Liver (tissue), 8 donors: ENCODE measurements at regions not wholly inside any gene's neighbourhood (a gene's known extent, or its start where the extent isn't known, plus 50 kb on each side); places are given as distances from the start of the nearest gene placed in this dataset.
A peak's percentile ranks its signal among the peaks of the same experiment; 100 is the strongest.

Source experiments
- DNase-seq: peaks from one replicate; pipeline ENCODE4 v3.0.0-alpha.2; 2017; ENCODE audit warnings: low spot score
- H3K27ac ChIP-seq, 2 donors: one replicate each; pipeline ENCODE4 v1.7.0; 2013; ENCODE audit warnings: inconsistent platforms in 2 of 2, low read length in 2 of 2, control low read depth in 1 of 2, low read depth in 1 of 2, mild to moderate bottlenecking in 1 of 2
- H3K27me3 ChIP-seq, 4 donors: one replicate each; pipeline versions ENCODE4 v1.6.1 to v1.7.0; 2013; ENCODE audit warnings: low read length in 3 of 4, inconsistent platforms in 1 of 4, mild to moderate bottlenecking in 1 of 4, moderate library complexity in 1 of 4; ENCODE audit not compliant: control insufficient read depth in 4 of 4, insufficient read depth in 4 of 4
- H3K36me3 ChIP-seq, 4 donors: one replicate each; pipeline versions ENCODE4 v1.6.1 to v1.7.0; 2013; ENCODE audit warnings: low read length in 3 of 4, mild to moderate bottlenecking in 3 of 4, low read depth in 1 of 4, moderate library complexity in 1 of 4; ENCODE audit not compliant: control insufficient read depth in 4 of 4, insufficient read depth in 3 of 4
- H3K4me1 ChIP-seq, 4 donors: one replicate each; pipeline versions ENCODE4 v1.6.1 to v1.7.0; 2013; ENCODE audit warnings: low read length in 3 of 4, mild to moderate bottlenecking in 3 of 4, moderate library complexity in 1 of 4; ENCODE audit not compliant: control insufficient read depth in 4 of 4, insufficient read depth in 4 of 4
- H3K4me3 ChIP-seq, 3 donors: one replicate each; pipeline versions ENCODE4 v1.6.1 to v1.7.0; 2013; ENCODE audit warnings: low read length in 3 of 3, control low read depth in 1 of 3, low read depth in 1 of 3, mild to moderate bottlenecking in 1 of 3
- H3K9ac ChIP-seq, 2 donors: one replicate each; pipeline ENCODE4 v1.7.0; 2013; ENCODE audit warnings: low read length in 2 of 2, mild to moderate bottlenecking in 2 of 2, moderate library complexity in 2 of 2, control low read depth in 1 of 2, low read depth in 1 of 2
- H3K9me3 ChIP-seq, 4 donors: one replicate each; pipeline versions ENCODE4 v1.6.1 to v1.7.0; 2013; ENCODE audit warnings: low read length in 3 of 4; ENCODE audit not compliant: control insufficient read depth in 4 of 4
- ATF3 ChIP-seq: IDR thresholded peaks from 2 replicates; pipeline ENCODE4 v1.6.1; 2016; ENCODE audit warnings: antibody characterized with exemption
- CTCF ChIP-seq: fragments of 150-350 bp; IDR thresholded peaks from 2 replicates; pipeline ENCODE4 v1.5.1; 2017; ENCODE audit warnings: improper control_type of control experiment, low read depth, low read length; ENCODE audit not compliant: missing input control
- EGR1 ChIP-seq, 2 donors: IDR thresholded peaks; 2 replicates each; pipeline ENCODE4 v1.6.1; 2016 to 2018; ENCODE audit warnings: antibody characterized with exemption in 2 of 2, low read depth in 2 of 2
- FOXA1 ChIP-seq: IDR thresholded peaks from 2 replicates; pipeline ENCODE4 v1.6.1; 2016; ENCODE audit warnings: antibody characterized with exemption
- FOXA2 ChIP-seq: IDR thresholded peaks from 2 replicates; pipeline ENCODE4 v1.6.1; 2016; ENCODE audit warnings: antibody characterized with exemption
- GABPA ChIP-seq, 2 donors: IDR thresholded peaks in 1 of 2; conservative IDR thresholded peaks in 1 of 2; 2 replicates each; pipeline ENCODE4 v1.6.1; 2016; ENCODE audit warnings: antibody characterized with exemption in 2 of 2, mild to moderate bottlenecking in 1 of 2, moderate library complexity in 1 of 2
- HNF4A ChIP-seq, 2 donors: conservative IDR thresholded peaks; 2 replicates each; pipeline ENCODE4 v1.6.1; 2016; ENCODE audit warnings: antibody characterized with exemption in 2 of 2, mild to moderate bottlenecking in 2 of 2
- HNF4G ChIP-seq: IDR thresholded peaks from 2 replicates; pipeline ENCODE4 v1.6.1; 2016; ENCODE audit warnings: antibody characterized with exemption
- JUND ChIP-seq, 2 donors: IDR thresholded peaks; 2 replicates each; pipeline ENCODE4 v1.6.1; 2016; ENCODE audit warnings: antibody characterized with exemption in 2 of 2
- MAX ChIP-seq: IDR thresholded peaks from 2 replicates; pipeline ENCODE4 v1.6.1; 2016; ENCODE audit warnings: antibody characterized with exemption
- NR2F2 ChIP-seq: IDR thresholded peaks from 2 replicates; pipeline ENCODE4 v1.6.1; 2016; ENCODE audit warnings: antibody characterized with exemption
- RAD21 ChIP-seq, 2 donors: IDR thresholded peaks; 2 replicates each; pipeline ENCODE4 v1.6.1; 2016; ENCODE audit warnings: antibody characterized with exemption in 2 of 2, mild to moderate bottlenecking in 2 of 2
- REST ChIP-seq: IDR thresholded peaks from 2 replicates; pipeline ENCODE4 v1.6.1; 2016; ENCODE audit warnings: antibody characterized with exemption, mild to moderate bottlenecking
- RXRA ChIP-seq, 2 donors: IDR thresholded peaks; 2 replicates each; pipeline ENCODE4 v1.6.1; 2017 to 2018; ENCODE audit warnings: antibody characterized with exemption in 2 of 2, mild to moderate bottlenecking in 1 of 2
- SP1 ChIP-seq: IDR thresholded peaks from 2 replicates; pipeline ENCODE4 v1.6.1; 2018; ENCODE audit warnings: antibody characterized with exemption, mild to moderate bottlenecking
- TAF1 ChIP-seq: conservative IDR thresholded peaks from 2 replicates; pipeline ENCODE4 v1.6.1; 2016; ENCODE audit warnings: antibody characterized with exemption, mild to moderate bottlenecking
- YY1 ChIP-seq: IDR thresholded peaks from 2 replicates; pipeline ENCODE4 v1.6.1; 2016; ENCODE audit warnings: antibody characterized with exemption, mild to moderate bottlenecking
- WGBS: extraction: QIAGEN DNeasy Blood & Tissue Kit; methylation state at CpG from one replicate; pipeline ENCODE4 v1.1.7; 2013; 5-methylcytosine and 5-hydroxymethylcytosine counted together
- donor health status: healthy.
- donor health status: healthy.
- donor health status: healthy.
- donor health status: healthy.
- donor health status: healthy.

GRCh38 chr2:217179854-217180253 lies 320.0 kb upstream of the TNP1 start:
- peak; percentile 97 for TF ChIP-seq NR2F2
- no peak for TF ChIP-seq SP1
- no peak for TF ChIP-seq CTCF
- TF ChIP-seq GABPA (IDR thresholded peaks at IDR 0.05 in 1 of 2, conservative IDR thresholded peaks at IDR 0.05 in 1 of 2), result no peak
- peak in 1 of 2 donors; percentile 11 for TF ChIP-seq RAD21 (IDR thresholded peaks at IDR 0.05)
- TF ChIP-seq MAX, result no peak
- TF ChIP-seq ATF3, result no peak
- TF ChIP-seq JUND (IDR thresholded peaks at IDR 0.05), result no peak
- TF ChIP-seq FOXA1, result no peak
- no peaks in the 10 kb centered on the region for H3K4me1 ChIP-seq
- H3K27ac ChIP-seq, result no peak overlapping the region
- DNase-seq, result no peak
- 78% methylated on average over 2 of the region's 2 CpGs for WGBS
- peaks cover 0 to 3% (median 0%) of the 10 kb centered on the region in 4 donors for H3K9me3 ChIP-seq
- H3K27me3 ChIP-seq, result no peaks in the 10 kb centered on the region
- no peaks in the 10 kb centered on the region for H3K36me3 ChIP-seq
- no peak overlapping the region for H3K9ac ChIP-seq
- H3K4me3 ChIP-seq, result no peak overlapping the region

GRCh38 chr2:217178341-217178740 lies 318.5 kb upstream of the TNP1 start:
- TF ChIP-seq ATF3 (no peak), FOXA1 (no peak), EGR1 (IDR thresholded peaks at IDR 0.05; ENCODE audit: low read depth in 2 of 2) (no peak), YY1 (no peak), RAD21 (IDR thresholded peaks at IDR 0.05) (no peak), NR2F2 (no peak), RXRA (IDR thresholded peaks at IDR 0.05) (no peak), SP1 (no peak)

GRCh38 chr2:217177720-217178119 lies 317.9 kb upstream of the TNP1 start:
- DNase-seq, result no peak
- no peaks in the 10 kb centered on the region for H3K27me3 ChIP-seq
- no peak overlapping the region for H3K9ac ChIP-seq
- no peak for TF ChIP-seq CTCF
- no peak for TF ChIP-seq HNF4A (conservative IDR thresholded peaks at IDR 0.05)
- no peak for TF ChIP-seq HNF4G
- no peak for TF ChIP-seq TAF1
- TF ChIP-seq FOXA1, result no peak
- TF ChIP-seq ATF3, result no peak
- TF ChIP-seq GABPA (IDR thresholded peaks at IDR 0.05 in 1 of 2, conservative IDR thresholded peaks at IDR 0.05 in 1 of 2), result no peak
- no peak for TF ChIP-seq JUND (IDR thresholded peaks at IDR 0.05)
- no peak for TF ChIP-seq REST
- TF ChIP-seq FOXA2, result no peak
- H3K4me3 ChIP-seq, result no peak overlapping the region
- no peak overlapping the region for H3K27ac ChIP-seq
- H3K36me3 ChIP-seq, result no peaks in the 10 kb centered on the region
- H3K9me3 ChIP-seq, result peaks cover 0 to 3% (median 0%) of the 10 kb centered on the region in 4 donors
- no peaks in the 10 kb centered on the region for H3K4me1 ChIP-seq

More at GRCh38 chr2:217178341-217178740, 318.5 kb upstream of the TNP1 start:
- H3K9me3 ChIP-seq, result peaks cover 0 to 3% (median 0%) of the 10 kb centered on the region in 4 donors
- H3K4me3 ChIP-seq, result no peak overlapping the region
- no peak for DNase-seq
- H3K27me3 ChIP-seq, result no peaks in the 10 kb centered on the region
- no peak overlapping the region for H3K27ac ChIP-seq
- H3K36me3 ChIP-seq, result no peaks in the 10 kb centered on the region
- H3K9ac ChIP-seq, result no peak overlapping the region
- H3K4me1 ChIP-seq, result no peaks in the 10 kb centered on the region
